Stimulated activated CD4-positive, alpha-beta T cell treated with anti-CD3 and anti-CD28 coated beads, TNF-alpha, amount 100 ng/mL, for 24 hours (primary cell): ENCODE measurements at regions not wholly inside any gene's neighbourhood (a gene's known extent, or its start where the extent isn't known, plus 50 kb on each side); places are given as distances from the start of the nearest gene placed in this dataset.
"Not testable (repeated sequence)": the region's sequence is repeated elsewhere in the genome, so short reads cannot be mapped to it uniquely, and the experiment has no call there.

Experiments used
- DNase-seq, 3 experiments: peaks; one replicate each; pipeline ENCODE4 v3.0.0-alpha.2; 2020; ENCODE audit warnings: low read depth in 3 of 3

GRCh38 chr16:6008670-6009069 lies 911.1 kb upstream of the EEF2KMT start:
- DNase-seq: no peak

- no peak for DNase-seq
Measured at GRCh38 chr16:5993356-5993755, 895.8 kb upstream of the EEF2KMT start.

- no peak for DNase-seq
Measured at GRCh38 chr16:5982979-5983378, 885.4 kb upstream of the EEF2KMT start.

- DNase-seq: no peak
Measured at GRCh38 chr16:5979905-5980550, 882.4 kb upstream of the EEF2KMT start.

- no peak for DNase-seq
Measured at GRCh38 chr16:5977329-5977728, 879.7 kb upstream of the EEF2KMT start.

GRCh38 chr16:5972747-5973146 lies 875.2 kb upstream of the EEF2KMT start:
- no peak for DNase-seq

GRCh38 chr16:5971924-5972323 lies 874.3 kb upstream of the EEF2KMT start:
- no peak for DNase-seq

GRCh38 chr16:5971106-5971505 lies 873.5 kb upstream of the EEF2KMT start:
- no peak for DNase-seq

GRCh38 chr16:5966004-5966403 lies 868.4 kb upstream of the EEF2KMT start:
- no peak for DNase-seq

- DNase-seq: no peak
Measured at GRCh38 chr16:5965321-5965720, 867.7 kb upstream of the EEF2KMT start.

GRCh38 chr16:5951486-5951885 lies 853.9 kb upstream of the EEF2KMT start:
- no peak for DNase-seq

GRCh38 chr16:5944971-5945370 lies 847.4 kb upstream of the EEF2KMT start:
- no peak for DNase-seq

- DNase-seq: no peak
Measured at GRCh38 chr16:5938607-5939006, 841.0 kb upstream of the EEF2KMT start.

GRCh38 chr16:5932906-5933305 lies 835.3 kb upstream of the EEF2KMT start:
- no peak for DNase-seq

GRCh38 chr16:5928476-5929065 lies 831.0 kb upstream of the EEF2KMT start:
- no peak for DNase-seq

GRCh38 chr16:5925850-5926249 lies 828.3 kb upstream of the EEF2KMT start:
- DNase-seq: no peak

GRCh38 chr16:5922686-5923085 lies 825.1 kb upstream of the EEF2KMT start:
- DNase-seq: no peak

GRCh38 chr16:5918567-5919130 lies 821.1 kb upstream of the EEF2KMT start:
- no peak for DNase-seq

GRCh38 chr16:5917436-5918195 lies 820.0 kb upstream of the EEF2KMT start:
- DNase-seq: no peak

- DNase-seq: no peak
Measured at GRCh38 chr16:5916711-5917191, 819.2 kb upstream of the EEF2KMT start.

GRCh38 chr16:5911241-5911640 lies 813.6 kb upstream of the EEF2KMT start:
- DNase-seq: no peak

- DNase-seq: not testable (repeated sequence)
Measured at GRCh38 chr16:5909556-5909955, 812.0 kb upstream of the EEF2KMT start.

- no peak for DNase-seq
Measured at GRCh38 chr16:5907544-5907943, 809.9 kb upstream of the EEF2KMT start.
